AG04450 (cell line): ENCODE measurements at regions not wholly inside any gene's neighbourhood (a gene's known extent, or its start where the extent isn't known, plus 50 kb on each side); places are given as distances from the start of the nearest gene placed in this dataset.
A peak's percentile ranks its signal among the peaks of the same experiment; 100 is the strongest.

Source experiments
- CTCF ChIA-PET: fragments of 300-600, 350-600 bp; formaldehyde crosslinking; extraction: SDS; loops from one replicate; lab custom pipeline; 2022; ENCODE audit warnings: antibody characterized with exemption, inconsistent platforms; lab: Charles Lee
- POLR2A ChIA-PET: fragments of 350-600 bp; formaldehyde crosslinking; extraction: SDS; loops from one replicate; lab custom pipeline; 2021; ENCODE audit warnings: antibody characterized with exemption, inconsistent platforms; lab: Yijun Ruan, JAX
- DNase-seq: peaks from one replicate; pipeline ENCODE4 v3.0.0-alpha.2; 2011; ENCODE audit warnings: low read depth, low spot score
- H3K27ac ChIP-seq: one replicate; pipeline ENCODE4 v1.5.1; 2012; ENCODE audit warnings: low read depth, low read length, control low read depth
- H3K27me3 ChIP-seq: one replicate; pipeline ENCODE4 v1.6.0; 2012; ENCODE audit warnings: low read length; ENCODE audit not compliant: control insufficient read depth, insufficient read depth
- H3K4me3 ChIP-seq: 2 replicates; pipeline ENCODE4 v1.5.1; 2011; ENCODE audit warnings: mild to moderate bottlenecking, low read depth, low read length, control low read depth
- H3K9me3 ChIP-seq: 2 replicates; pipeline ENCODE4 v1.5.1; 2012; ENCODE audit warnings: low read length; ENCODE audit not compliant: control insufficient read depth, insufficient read depth
- TF ChIP-seq, protein P1 (sequence below): IDR thresholded peaks from 2 replicates; pipeline ENCODE4 v1.5.1; 2011; ENCODE audit warnings: low read depth, low read length, control low read depth, inconsistent platforms

DNA sequence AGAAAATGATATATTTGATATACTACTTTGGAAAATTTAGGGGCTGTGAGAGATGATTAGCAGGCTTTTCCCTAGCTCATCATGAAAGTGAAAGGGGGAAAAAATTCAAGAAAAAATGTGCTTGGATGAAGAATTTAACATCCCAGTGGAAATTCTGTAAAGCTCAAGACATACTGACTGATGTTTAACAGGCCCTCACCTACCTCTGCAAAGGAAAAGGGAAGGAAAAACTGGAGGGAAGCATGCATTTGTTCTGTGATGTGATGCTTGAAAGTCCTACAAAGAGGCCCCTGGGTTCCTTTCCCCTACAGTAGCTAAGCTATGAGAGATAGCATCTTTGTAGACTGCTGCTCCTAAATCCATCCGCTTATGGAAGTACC lies 364.1 kb downstream of the PDGFC start:
- Histone ChIP-seq H3K4me3 (no peak overlapping the region), H3K27me3 (no peaks in the 10 kb centered on the region), H3K9me3 (no peaks in the 10 kb centered on the region), H3K27ac (no peak overlapping the region)
- TF ChIP-seq, protein P1, sequence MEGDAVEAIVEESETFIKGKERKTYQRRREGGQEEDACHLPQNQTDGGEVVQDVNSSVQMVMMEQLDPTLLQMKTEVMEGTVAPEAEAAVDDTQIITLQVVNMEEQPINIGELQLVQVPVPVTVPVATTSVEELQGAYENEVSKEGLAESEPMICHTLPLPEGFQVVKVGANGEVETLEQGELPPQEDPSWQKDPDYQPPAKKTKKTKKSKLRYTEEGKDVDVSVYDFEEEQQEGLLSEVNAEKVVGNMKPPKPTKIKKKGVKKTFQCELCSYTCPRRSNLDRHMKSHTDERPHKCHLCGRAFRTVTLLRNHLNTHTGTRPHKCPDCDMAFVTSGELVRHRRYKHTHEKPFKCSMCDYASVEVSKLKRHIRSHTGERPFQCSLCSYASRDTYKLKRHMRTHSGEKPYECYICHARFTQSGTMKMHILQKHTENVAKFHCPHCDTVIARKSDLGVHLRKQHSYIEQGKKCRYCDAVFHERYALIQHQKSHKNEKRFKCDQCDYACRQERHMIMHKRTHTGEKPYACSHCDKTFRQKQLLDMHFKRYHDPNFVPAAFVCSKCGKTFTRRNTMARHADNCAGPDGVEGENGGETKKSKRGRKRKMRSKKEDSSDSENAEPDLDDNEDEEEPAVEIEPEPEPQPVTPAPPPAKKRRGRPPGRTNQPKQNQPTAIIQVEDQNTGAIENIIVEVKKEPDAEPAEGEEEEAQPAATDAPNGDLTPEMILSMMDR: no peak
- CTCF ChIA-PET: interaction anchor here (0.7 kb wide), 1 partner anchor 12 kb away, joined by 4 read pairs; no protein-coding TSS in a partner anchor
- no peak for DNase-seq
- POLR2A ChIA-PET: no interaction called here

DNA sequence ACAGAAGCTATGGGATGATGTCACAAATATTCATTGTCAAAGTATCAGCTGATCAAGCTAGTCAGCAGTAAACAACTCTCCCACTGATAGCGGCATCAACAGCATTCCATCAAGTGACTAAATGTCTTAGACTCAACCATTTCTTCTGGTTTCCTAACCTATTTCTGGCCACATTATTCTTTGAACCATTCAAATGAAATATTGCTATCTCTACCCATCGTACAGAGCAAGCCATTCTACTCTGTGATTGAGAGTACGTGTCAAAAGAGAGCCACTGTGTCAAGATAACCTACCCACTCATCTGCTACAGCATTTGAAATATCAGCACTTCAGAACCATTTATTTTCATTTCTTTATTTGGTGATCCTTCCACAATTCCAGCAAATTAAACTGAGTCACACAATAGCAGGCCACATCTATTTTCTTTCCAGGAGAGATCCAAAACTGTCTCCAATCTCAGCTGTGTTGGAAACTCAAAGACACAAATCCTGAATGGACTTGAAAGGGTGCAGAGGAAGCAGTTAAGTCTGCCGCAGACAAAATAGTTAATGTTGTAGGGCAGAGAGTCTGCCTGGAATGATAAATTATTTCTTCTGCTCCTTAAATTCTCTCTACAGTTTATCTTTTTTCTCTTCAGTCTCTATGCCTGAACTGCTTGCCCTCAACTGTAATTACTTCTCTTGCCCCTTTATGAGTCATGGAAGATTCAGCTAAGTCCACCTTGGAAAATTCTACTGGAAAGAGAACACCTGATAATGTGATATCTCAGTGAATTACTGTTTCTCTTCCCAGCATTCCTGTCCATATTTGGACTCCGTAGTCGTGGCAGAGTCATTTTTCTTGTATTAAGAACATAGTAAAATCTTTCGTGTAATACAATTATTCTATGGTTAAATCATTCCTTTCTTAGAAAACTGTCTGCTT lies 364.8 kb downstream of the PDGFC start:
- no peaks in the 10 kb centered on the region for H3K27me3 ChIP-seq
- no peak for DNase-seq
- H3K9me3 ChIP-seq: no peaks in the 10 kb centered on the region
- CTCF ChIA-PET: interaction anchor here (0.6 to 0.7 kb wide), 2 partner anchors 11 to 126 kb away, joined by 3 to 4 read pairs; no protein-coding TSS in a partner anchor
- TF ChIP-seq, protein P1: no peak
- POLR2A ChIA-PET: interaction anchor here (0.6 kb wide), 1 partner anchor 164 kb away, joined by 3 read pairs; no protein-coding TSS in a partner anchor
- H3K4me3 ChIP-seq: no peak overlapping the region
- H3K27ac ChIP-seq: no peak overlapping the region

DNA sequence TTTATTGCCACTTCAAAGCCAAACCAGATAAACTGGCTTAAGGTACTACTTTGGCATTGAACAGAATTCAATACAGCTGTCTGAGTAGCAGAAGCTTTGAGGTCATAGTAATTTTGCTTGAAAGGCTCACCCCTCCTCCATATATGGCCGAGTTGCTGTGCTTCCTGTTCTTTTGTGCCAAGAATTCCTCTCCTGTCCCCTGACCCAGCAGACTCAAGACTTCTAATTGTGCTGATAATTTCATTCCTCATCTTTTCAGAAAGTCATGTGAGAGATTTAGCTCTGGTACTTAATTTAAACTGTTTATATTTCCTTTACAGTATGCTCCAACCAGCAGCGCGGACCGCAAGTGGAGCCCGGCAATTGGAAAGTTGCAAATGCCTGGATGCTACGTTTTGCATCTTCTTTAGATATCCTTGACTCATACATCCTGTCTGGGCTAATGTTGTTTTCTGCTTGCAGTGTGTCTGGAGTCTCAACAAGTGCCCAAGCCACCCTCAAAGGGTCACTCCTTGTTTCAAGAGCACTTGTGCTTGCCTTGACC lies 373.4 kb downstream of the PDGFC start:
- Histone ChIP-seq H3K4me3 (no peak overlapping the region; the same call in 1 of the 2 replicates), H3K27me3 (no peaks in the 10 kb centered on the region), H3K27ac (peak overlapping the region; percentile 57), H3K9me3 (no peaks in the 10 kb centered on the region)
- TF ChIP-seq, protein P1: no peak
- peak; percentile 24 for DNase-seq
- CTCF ChIA-PET: interaction anchor here (0.7 kb wide), 1 partner anchor 9 kb away, joined by 4 read pairs; no protein-coding TSS in a partner anchor
- POLR2A ChIA-PET: interaction anchor here (0.6 kb wide), 1 partner anchor 365 kb away, joined by 4 read pairs; no protein-coding TSS in a partner anchor

DNA sequence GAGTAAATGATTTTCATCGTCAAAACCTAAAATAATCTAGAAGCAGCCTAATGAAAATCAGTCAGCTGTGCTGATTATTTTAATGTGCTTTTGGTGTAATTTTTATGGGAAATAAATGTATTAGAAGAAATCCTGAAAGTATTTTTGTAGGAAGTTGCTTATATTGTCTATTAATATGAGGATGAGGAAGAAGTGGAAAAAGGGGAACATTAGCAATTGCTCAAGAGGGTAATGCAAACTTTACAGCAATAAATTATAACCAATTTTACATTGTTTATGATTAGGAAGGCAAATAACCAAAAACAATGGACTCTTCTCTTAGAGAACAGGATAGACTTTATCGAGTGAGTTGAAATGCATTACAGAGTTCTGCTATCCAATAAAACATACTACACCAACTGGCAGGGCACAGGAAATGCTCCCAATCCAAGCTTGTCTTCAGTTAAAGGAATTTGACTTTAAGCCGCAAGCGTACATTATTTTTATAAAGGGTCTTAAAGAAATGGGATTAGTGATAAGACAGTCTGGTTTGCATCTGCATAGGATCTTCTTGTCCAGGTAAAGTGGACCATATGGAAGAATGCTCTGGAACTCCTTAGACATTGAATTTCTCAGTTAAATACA lies 374.8 kb downstream of the PDGFC start:
- H3K9me3 ChIP-seq: no peaks in the 10 kb centered on the region
- CTCF ChIA-PET: interaction anchor here (0.6 kb wide), 1 partner anchor 1382 kb away, joined by 3 read pairs; no protein-coding TSS in a partner anchor
- POLR2A ChIA-PET: no interaction called here
- no peak overlapping the region for H3K4me3 ChIP-seq
- no peak overlapping the region for H3K27ac ChIP-seq
- H3K27me3 ChIP-seq: no peaks in the 10 kb centered on the region
- TF ChIP-seq, protein P1: no peak
- no peak for DNase-seq
